ENCODE measurements at regions not wholly inside any gene's neighbourhood (a gene's known extent, or its start where the extent isn't known, plus 50 kb on each side); places are given as distances from the start of the nearest gene placed in this dataset.

DNA sequence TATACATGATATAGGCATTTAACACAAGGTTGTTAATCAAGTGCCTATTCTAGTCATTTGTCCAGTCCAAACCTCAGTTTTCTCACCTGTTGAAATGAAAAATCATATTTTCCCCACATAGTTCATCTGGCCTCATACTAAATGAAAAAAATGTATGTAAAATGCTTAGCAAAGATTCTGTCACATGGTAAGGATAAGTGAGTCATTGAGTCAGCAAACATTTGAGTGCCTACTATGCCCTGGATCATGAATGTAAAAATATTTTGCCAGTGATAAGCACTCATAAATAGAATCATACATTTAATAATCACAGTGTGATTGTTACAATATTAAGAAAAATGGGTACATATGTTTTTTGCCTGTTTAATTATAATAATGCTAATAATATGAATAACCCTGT, 181.2 kb upstream of the PAPPA start:
- TF ChIP-seq CTCF (optimal IDR thresholded peaks at IDR 0.05 in 1 of 3, IDR thresholded peaks at IDR 0.05 in 1 of 3, conservative IDR thresholded peaks at IDR 0.05 in 1 of 3; ENCODE audit: extremely low read depth in 1 of 3, insufficient read depth in 2 of 3, low read length in 3 of 3): no peak
- no peak for TF ChIP-seq EZH2 (IDR thresholded peaks at IDR 0.05; ENCODE audit: low read length)
- FAIRE-seq (no peak), DNase-seq (ENCODE audit: low read depth, low spot score) (no peak)
- dilution Hi-C loops (cut with MboI; ENCODE audit: extremely low pct_ligation_motif_present, low sequenced_read_pairs): no loop called here
- no peak overlapping the region for H3K9ac ChIP-seq (ENCODE audit: control insufficient read depth, extremely low read depth, insufficient read depth, low read length)
- H3K79me2 ChIP-seq (ENCODE audit: control insufficient read depth, insufficient read depth, low read length): no peaks in the 10 kb centered on the region
- no peaks in the 10 kb centered on the region for H3K4me1 ChIP-seq (ENCODE audit: control insufficient read depth, extremely low read depth, insufficient read depth, low read length)
- no peaks in the 10 kb centered on the region for H3K9me3 ChIP-seq (ENCODE audit: control insufficient read depth, low read depth, low read length)
- H3K36me3 ChIP-seq (ENCODE audit: control insufficient read depth in 2 of 2, extremely low read depth in 1 of 2, insufficient read depth in 2 of 2, low read length in 2 of 2): no peaks in the 10 kb centered on the region
- no peak overlapping the region for H2AFZ ChIP-seq (ENCODE audit: control insufficient read depth, low read length)
- no peaks in the 10 kb centered on the region for H3K27me3 ChIP-seq (ENCODE audit: control insufficient read depth, extremely low read depth, insufficient read depth, low read length)
- no peak overlapping the region for H3K27ac ChIP-seq (ENCODE audit: control insufficient read depth, insufficient read depth, low read length)
- H3K9me1 ChIP-seq (ENCODE audit: control insufficient read depth, extremely low read depth, insufficient read depth, low read length): no peaks in the 10 kb centered on the region
- no peak overlapping the region for H3K4me3 ChIP-seq (ENCODE audit: control insufficient read depth in 2 of 3, extremely low read depth in 1 of 3, insufficient read depth in 2 of 3, low read depth in 1 of 3, low read length in 3 of 3)
- no peak overlapping the region for H3K4me2 ChIP-seq (ENCODE audit: control insufficient read depth, extremely low read depth, insufficient read depth, low read depth, low read length)
- H4K20me1 ChIP-seq (ENCODE audit: control insufficient read depth, extremely low read depth, insufficient read depth, low read length): no peaks in the 10 kb centered on the region

DNA sequence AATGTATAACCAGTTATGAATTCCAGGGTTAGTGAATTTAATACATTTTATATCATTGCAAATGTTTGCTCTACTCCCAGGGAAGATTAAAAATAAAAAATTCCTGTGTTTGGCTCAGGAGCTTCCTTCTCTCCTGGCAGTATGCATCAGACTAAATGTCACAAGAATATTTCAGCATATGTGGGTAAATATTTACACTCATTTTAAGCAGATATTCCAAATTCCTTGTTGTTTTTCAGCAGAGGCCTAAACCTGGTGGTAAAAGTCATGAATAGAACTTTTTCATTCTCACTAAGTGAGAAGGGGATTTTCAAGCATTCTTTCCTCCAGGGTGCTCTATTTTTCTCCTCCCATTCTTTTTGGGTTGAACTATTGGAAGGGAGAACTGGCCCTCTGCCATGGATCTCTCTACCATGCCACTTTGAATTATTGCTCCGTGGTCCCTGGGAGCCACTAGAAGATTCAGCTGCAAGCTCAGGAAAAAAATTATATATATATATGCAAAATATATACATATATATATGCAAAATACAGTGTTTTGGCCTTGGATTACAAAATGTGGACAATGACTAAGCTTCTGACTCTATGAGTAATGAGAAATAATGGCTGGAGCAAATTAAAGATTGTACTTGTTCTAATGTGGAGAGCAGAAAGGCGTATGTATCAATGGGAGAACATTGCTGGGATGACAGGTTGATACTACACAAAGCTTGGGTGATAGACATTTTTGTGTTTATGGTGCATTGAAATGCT, 180.6 kb upstream of the PAPPA start:
- Histone ChIP-seq H3K27ac (ENCODE audit: control insufficient read depth, insufficient read depth, low read length) (no peak overlapping the region), H3K9ac (ENCODE audit: control insufficient read depth, extremely low read depth, insufficient read depth, low read length) (no peak overlapping the region), H3K27me3 (ENCODE audit: control insufficient read depth, extremely low read depth, insufficient read depth, low read length) (no peaks in the 10 kb centered on the region), H3K4me1 (ENCODE audit: control insufficient read depth, extremely low read depth, insufficient read depth, low read length) (no peaks in the 10 kb centered on the region), H2AFZ (ENCODE audit: control insufficient read depth, low read length) (no peak overlapping the region), H3K9me3 (ENCODE audit: control insufficient read depth, low read depth, low read length) (no peaks in the 10 kb centered on the region), H3K79me2 (ENCODE audit: control insufficient read depth, insufficient read depth, low read length) (no peaks in the 10 kb centered on the region), H3K9me1 (ENCODE audit: control insufficient read depth, extremely low read depth, insufficient read depth, low read length) (no peaks in the 10 kb centered on the region), H4K20me1 (ENCODE audit: control insufficient read depth, extremely low read depth, insufficient read depth, low read length) (no peaks in the 10 kb centered on the region), H3K4me2 (ENCODE audit: control insufficient read depth, extremely low read depth, insufficient read depth, low read depth, low read length) (no peak overlapping the region), H3K4me3 (ENCODE audit: control insufficient read depth in 2 of 3, extremely low read depth in 1 of 3, insufficient read depth in 2 of 3, low read depth in 1 of 3, low read length in 3 of 3) (no peak overlapping the region), H3K36me3 (ENCODE audit: control insufficient read depth in 2 of 2, extremely low read depth in 1 of 2, insufficient read depth in 2 of 2, low read length in 2 of 2) (no peaks in the 10 kb centered on the region)
- TF ChIP-seq CTCF (optimal IDR thresholded peaks at IDR 0.05 in 1 of 3, IDR thresholded peaks at IDR 0.05 in 1 of 3, conservative IDR thresholded peaks at IDR 0.05 in 1 of 3; ENCODE audit: extremely low read depth in 1 of 3, insufficient read depth in 2 of 3, low read length in 3 of 3): no peak
- no peak for TF ChIP-seq EZH2 (IDR thresholded peaks at IDR 0.05; ENCODE audit: low read length)
- no peak for DNase-seq (ENCODE audit: low read depth, low spot score)
- FAIRE-seq: no peak
- dilution Hi-C loops (cut with MboI; ENCODE audit: extremely low pct_ligation_motif_present, low sequenced_read_pairs): no loop called here
